ENCODE measurements at regions not wholly inside any gene's neighbourhood (a gene's known extent, or its start where the extent isn't known, plus 50 kb on each side); places are given as distances from the start of the nearest gene placed in this dataset.

GRCh38 chr5:98065261-98065909, 708.1 kb upstream of the RGMB start:
- Histone ChIP-seq H3K4me1 (ENCODE audit: insufficient read depth, low read length) (no peaks in the 10 kb centered on the region), H3K9me3 (ENCODE audit: control insufficient read depth in 1 of 2, insufficient read depth in 1 of 2, low read length in 2 of 2) (no peaks in the 10 kb centered on the region), H3K36me3 (ENCODE audit: insufficient read depth, low read length) (no peaks in the 10 kb centered on the region), H3K4me3 (ENCODE audit: low read length) (no peak overlapping the region), H3K27me3 (ENCODE audit: control insufficient read depth in 1 of 2, insufficient read depth in 2 of 2, low read length in 2 of 2) (no peaks in the 10 kb centered on the region), H3K27ac (ENCODE audit: low read depth in 1 of 2, low read length in 2 of 2) (no peak overlapping the region)
- Mint-ChIP-seq H3K4me3 (no peak overlapping the region), H3K27ac (no peak overlapping the region), H3K9me3 (no peaks in the 10 kb centered on the region), H3K4me1 (ENCODE audit: low read depth) (no peaks in the 10 kb centered on the region), H3K27me3 (no peaks in the 10 kb centered on the region), H3K36me3 (ENCODE audit: low read depth) (no peaks in the 10 kb centered on the region)
- ATAC-seq (ENCODE audit: poor library complexity) (no peak), DNase-seq (no peak)
- TF ChIP-seq CTCF (IDR thresholded peaks at IDR 0.05) = no peak
- ChIA-PET CTCF (interaction anchor here (1.2 kb wide), 1 partner anchor 11 kb away, joined by 4 read pairs; no protein-coding TSS in a partner anchor), POLR2A (interaction anchor here (0.6 kb wide), 1 partner anchor 9 kb away, joined by 4 read pairs; no protein-coding TSS in a partner anchor)
- intact Hi-C loops (cut with DNase I, micrococcal nuclease) = no loop called here

GRCh38 chr5:98066910-98067309, 706.6 kb upstream of the RGMB start:
- Mint-ChIP-seq H3K4me1 (ENCODE audit: low read depth) (no peaks in the 10 kb centered on the region), H3K27ac (no peak overlapping the region), H3K4me3 (no peak overlapping the region), H3K27me3 (no peaks in the 10 kb centered on the region), H3K9me3 (no peaks in the 10 kb centered on the region), H3K36me3 (ENCODE audit: low read depth) (no peaks in the 10 kb centered on the region)
- POLR2A ChIA-PET = no interaction called here
- Histone ChIP-seq H3K27ac (ENCODE audit: low read depth in 1 of 2, low read length in 2 of 2) (no peak overlapping the region), H3K4me1 (ENCODE audit: insufficient read depth, low read length) (no peaks in the 10 kb centered on the region), H3K4me3 (ENCODE audit: low read length) (no peak overlapping the region), H3K9me3 (ENCODE audit: control insufficient read depth in 1 of 2, insufficient read depth in 1 of 2, low read length in 2 of 2) (no peaks in the 10 kb centered on the region), H3K27me3 (ENCODE audit: control insufficient read depth in 1 of 2, insufficient read depth in 2 of 2, low read length in 2 of 2) (no peaks in the 10 kb centered on the region), H3K36me3 (ENCODE audit: insufficient read depth, low read length) (no peaks in the 10 kb centered on the region)
- CTCF ChIA-PET = no interaction called here
- intact Hi-C loops (cut with DNase I, micrococcal nuclease) = no loop called here
- ATAC-seq (ENCODE audit: poor library complexity) = no peak
- no peak for TF ChIP-seq CTCF (IDR thresholded peaks at IDR 0.05)
- DNase-seq = no peak

GRCh38 chr5:98069876-98070512, 703.5 kb upstream of the RGMB start:
- H3K27ac ChIP-seq (ENCODE audit: low read depth in 1 of 2, low read length in 2 of 2) = no peak overlapping the region
- intact Hi-C loops (cut with DNase I, micrococcal nuclease) = no loop called here
- no peaks in the 10 kb centered on the region for H3K9me3 Mint-ChIP-seq
- ATAC-seq (ENCODE audit: poor library complexity) (no peak), DNase-seq (no peak)
- no peaks in the 10 kb centered on the region for H3K4me1 ChIP-seq (ENCODE audit: insufficient read depth, low read length)
- no peak for TF ChIP-seq CTCF (IDR thresholded peaks at IDR 0.05)
- H3K27me3 Mint-ChIP-seq = no peaks in the 10 kb centered on the region
- no peak overlapping the region for H3K4me3 ChIP-seq (ENCODE audit: low read length)
- H3K36me3 ChIP-seq (ENCODE audit: insufficient read depth, low read length) = no peaks in the 10 kb centered on the region
- no peaks in the 10 kb centered on the region for H3K9me3 ChIP-seq (ENCODE audit: control insufficient read depth in 1 of 2, insufficient read depth in 1 of 2, low read length in 2 of 2)
- H3K4me1 Mint-ChIP-seq (ENCODE audit: low read depth) = no peaks in the 10 kb centered on the region
- H3K27me3 ChIP-seq (ENCODE audit: control insufficient read depth in 1 of 2, insufficient read depth in 2 of 2, low read length in 2 of 2) = no peaks in the 10 kb centered on the region
- no peak overlapping the region for H3K4me3 Mint-ChIP-seq
- H3K27ac Mint-ChIP-seq = no peak overlapping the region
- H3K36me3 Mint-ChIP-seq (ENCODE audit: low read depth) = no peaks in the 10 kb centered on the region
- POLR2A ChIA-PET = no interaction called here
- CTCF ChIA-PET = no interaction called here
